Testis (tissue), 2 donors: ENCODE measurements at regions not wholly inside any gene's neighbourhood (a gene's known extent, or its start where the extent isn't known, plus 50 kb on each side); places are given as distances from the start of the nearest gene placed in this dataset.

Experiments
- DNase-seq: peaks from one replicate; pipeline ENCODE4 v3.0.0-alpha.2; 2019
- H3K27ac ChIP-seq, 2 donors: fragments of 200-600 bp; sonication (generic); one replicate each; pipeline ENCODE4 v1.5.1; 2019
- H3K27me3 ChIP-seq: fragments of 200-600 bp; sonication (generic); one replicate; pipeline ENCODE4 v1.5.1; 2019
- H3K36me3 ChIP-seq: fragments of 200-600 bp; sonication (generic); one replicate; pipeline ENCODE4 v1.5.1; 2017; ENCODE audit warnings: low read depth; ENCODE audit errors: missing control alignments
- H3K4me1 ChIP-seq: fragments of 200-600 bp; sonication (generic); one replicate; pipeline ENCODE4 v1.5.1; 2019
- H3K4me3 ChIP-seq, 2 donors: fragments of 200-600 bp; sonication (generic); one replicate each; pipeline ENCODE4 v1.5.1; 2017 to 2019
- H3K9me3 ChIP-seq: fragments of 200-600 bp; sonication (generic); one replicate; pipeline ENCODE4 v1.5.1; 2017
- POLR2A ChIP-seq: fragments of 450-650 bp; IDR thresholded peaks from one replicate; pipeline ENCODE4 v1.6.1; 2017; ENCODE audit warnings: antibody characterized with exemption, mild to moderate bottlenecking, moderate library complexity
- WGBS, 2 donors: methylation state at CpG; one replicate each; pipeline ENCODE4 v1.1.5; 2018; 5-methylcytosine and 5-hydroxymethylcytosine counted together
- intact Hi-C: fragments of 100-400 bp; cut with DNase I; formaldehyde crosslinking; loops from one replicate; pipeline ENCODE4 v1.15.1; 2023; ENCODE audit warnings: low total_unique reads
- TF ChIP-seq, protein P1 (sequence below), 3 experiments: fragments of 450-650 bp in 2 of 3; fragments of 200-600 bp in 1 of 3; sonication (generic) in 1 of 3; IDR thresholded peaks; one replicate each; pipeline ENCODE4 v1.5.1; 2016 to 2019; ENCODE audit warnings: antibody characterized with exemption in 3 of 3, mild to moderate bottlenecking in 2 of 3, moderate library complexity in 1 of 3

DNA sequence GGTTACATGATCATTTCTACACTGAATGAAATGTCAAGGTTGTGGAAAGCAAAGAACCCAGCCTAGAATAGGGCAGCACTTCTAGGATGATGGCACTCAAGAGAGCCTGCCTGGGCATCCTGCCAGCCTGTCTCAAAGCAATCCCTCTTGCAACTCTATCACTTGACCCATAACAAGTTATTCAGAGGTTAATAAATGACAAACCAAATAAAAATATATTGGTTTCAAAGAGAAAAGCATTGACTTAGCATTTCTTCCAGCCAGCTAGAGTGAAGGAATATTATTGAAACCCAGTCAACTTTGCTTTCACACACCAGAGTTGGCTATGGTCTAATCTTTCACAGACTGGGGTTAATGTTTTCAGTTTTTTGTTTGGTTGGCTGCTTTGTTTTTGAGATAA lies 214.6 kb upstream of the UBE2E2 start:
- DNase-seq: peak; percentile 38
- no peaks in the 10 kb centered on the region for H3K27me3 ChIP-seq
- TF ChIP-seq, protein P1, sequence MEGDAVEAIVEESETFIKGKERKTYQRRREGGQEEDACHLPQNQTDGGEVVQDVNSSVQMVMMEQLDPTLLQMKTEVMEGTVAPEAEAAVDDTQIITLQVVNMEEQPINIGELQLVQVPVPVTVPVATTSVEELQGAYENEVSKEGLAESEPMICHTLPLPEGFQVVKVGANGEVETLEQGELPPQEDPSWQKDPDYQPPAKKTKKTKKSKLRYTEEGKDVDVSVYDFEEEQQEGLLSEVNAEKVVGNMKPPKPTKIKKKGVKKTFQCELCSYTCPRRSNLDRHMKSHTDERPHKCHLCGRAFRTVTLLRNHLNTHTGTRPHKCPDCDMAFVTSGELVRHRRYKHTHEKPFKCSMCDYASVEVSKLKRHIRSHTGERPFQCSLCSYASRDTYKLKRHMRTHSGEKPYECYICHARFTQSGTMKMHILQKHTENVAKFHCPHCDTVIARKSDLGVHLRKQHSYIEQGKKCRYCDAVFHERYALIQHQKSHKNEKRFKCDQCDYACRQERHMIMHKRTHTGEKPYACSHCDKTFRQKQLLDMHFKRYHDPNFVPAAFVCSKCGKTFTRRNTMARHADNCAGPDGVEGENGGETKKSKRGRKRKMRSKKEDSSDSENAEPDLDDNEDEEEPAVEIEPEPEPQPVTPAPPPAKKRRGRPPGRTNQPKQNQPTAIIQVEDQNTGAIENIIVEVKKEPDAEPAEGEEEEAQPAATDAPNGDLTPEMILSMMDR (IDR thresholded peaks at IDR 0.05): no peak
- TF ChIP-seq POLR2A: no peak

DNA sequence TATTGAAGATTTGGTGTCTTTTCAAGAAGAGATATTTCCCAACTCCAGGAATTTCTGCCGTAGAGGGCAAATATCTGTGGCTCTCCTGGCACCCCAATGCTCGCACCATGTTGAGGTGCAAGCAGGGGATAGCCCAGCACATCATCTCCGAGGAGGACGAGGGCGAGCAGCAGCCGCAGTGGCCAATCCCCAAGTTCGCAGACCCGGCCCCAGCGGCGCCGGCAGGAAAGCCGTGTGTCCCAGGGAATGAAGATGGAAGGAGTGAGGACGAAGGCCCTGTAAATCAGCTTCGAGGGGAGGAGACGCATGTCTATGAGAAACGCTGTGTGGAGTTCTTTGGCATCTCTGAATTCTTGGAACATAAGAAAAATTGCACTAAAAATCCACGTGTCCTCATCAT lies 213.4 kb upstream of the UBE2E2 start:
- 49 to 79% methylated on average over 11 to 17 of the region's 17 CpGs for WGBS, 2 donors
- DNase-seq: no peak
- intact Hi-C loops: no loop called here
- TF ChIP-seq POLR2A: no peak
- TF ChIP-seq, protein P1 (IDR thresholded peaks at IDR 0.05): no peak
- H3K36me3 ChIP-seq: no peaks in the 10 kb centered on the region
- H3K4me1 ChIP-seq: no peaks in the 10 kb centered on the region
- no peaks in the 10 kb centered on the region for H3K9me3 ChIP-seq
- no peak overlapping the region for H3K4me3 ChIP-seq
- no peaks in the 10 kb centered on the region for H3K27me3 ChIP-seq
- no peak overlapping the region for H3K27ac ChIP-seq

More for the DNA sequence above, 214.6 kb upstream of the UBE2E2 start:
- Histone ChIP-seq H3K4me3 (no peak overlapping the region), H3K9me3 (no peaks in the 10 kb centered on the region), H3K4me1 (no peaks in the 10 kb centered on the region), H3K27ac (no peak overlapping the region), H3K36me3 (no peaks in the 10 kb centered on the region)
- intact Hi-C loops: no loop called here

DNA sequence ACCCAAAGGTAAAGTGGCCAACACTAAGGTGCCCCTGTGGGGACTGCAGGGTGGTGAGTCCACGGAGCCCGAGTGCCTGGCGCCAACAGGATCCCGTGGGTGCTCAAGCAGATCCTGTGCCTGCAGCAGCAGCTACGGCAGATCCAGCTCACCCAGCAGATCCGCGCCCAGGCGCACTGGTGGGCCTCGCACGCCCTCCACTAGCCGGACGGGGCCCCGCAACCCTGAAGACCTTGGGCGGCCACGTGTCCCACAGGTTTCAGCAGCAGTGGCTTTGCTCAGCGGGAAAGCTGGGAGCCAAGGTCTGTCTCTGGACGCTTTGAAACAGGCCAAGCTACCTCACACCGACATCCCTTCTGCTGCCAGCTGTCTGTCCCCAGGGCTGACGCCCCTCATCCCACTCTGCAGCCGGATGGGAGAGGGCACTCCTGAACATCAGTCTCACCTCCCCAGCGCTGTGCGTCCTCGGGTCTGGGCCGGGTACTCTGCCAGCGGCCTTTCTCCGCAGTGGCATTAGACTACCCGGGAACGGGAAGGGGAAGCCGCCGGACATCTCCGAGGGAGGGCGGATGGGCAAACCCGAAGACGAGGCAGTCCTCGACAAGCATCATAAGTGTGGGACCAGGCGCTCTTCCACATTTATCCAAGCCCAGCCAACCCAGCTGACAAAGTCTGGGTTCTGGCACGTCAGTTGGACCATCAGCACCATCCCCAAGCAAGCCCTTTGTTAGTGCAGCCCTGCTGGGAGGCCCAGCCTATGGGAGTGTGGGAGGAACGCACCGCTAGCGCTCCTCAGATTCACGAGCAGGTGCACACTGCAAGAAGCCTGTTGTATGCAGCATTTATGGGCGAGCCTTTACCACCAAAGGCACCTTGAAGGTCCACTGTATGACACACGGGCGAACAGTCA lies 212.6 kb upstream of the UBE2E2 start:
- intact Hi-C loops: no loop called here
- Histone ChIP-seq H3K27me3 (no peaks in the 10 kb centered on the region), H3K4me1 (no peaks in the 10 kb centered on the region), H3K4me3 (peak overlapping the region in 1 of 2 donors; percentile 5), H3K36me3 (no peaks in the 10 kb centered on the region), H3K27ac (no peak overlapping the region), H3K9me3 (no peaks in the 10 kb centered on the region)
- no peak for DNase-seq
- WGBS, 2 donors: 86 to 87% methylated on average over 33 to 44 of the region's 44 CpGs
- TF ChIP-seq POLR2A: no peak
- TF ChIP-seq, protein P1 (IDR thresholded peaks at IDR 0.05): no peak

GRCh38 chr3:22994781-22995180 lies 208.3 kb upstream of the UBE2E2 start:
- intact Hi-C loops: no loop called here
- Histone ChIP-seq H3K4me1 (no peaks in the 10 kb centered on the region), H3K27ac (no peak overlapping the region), H3K9me3 (no peaks in the 10 kb centered on the region), H3K36me3 (no peaks in the 10 kb centered on the region), H3K27me3 (no peaks in the 10 kb centered on the region), H3K4me3 (no peak overlapping the region)
- TF ChIP-seq POLR2A: no peak
- TF ChIP-seq, protein P1 (IDR thresholded peaks at IDR 0.05): no peak
- no peak for DNase-seq
- WGBS, 2 donors: 55 to 72% methylated on average over 2 of the region's 2 CpGs
